Small intestine (tissue), 7 donors: ENCODE measurements at regions not wholly inside any gene's neighbourhood (a gene's known extent, or its start where the extent isn't known, plus 50 kb on each side); places are given as distances from the start of the nearest gene placed in this dataset.
"Not testable (repeated sequence)": the region's sequence is repeated elsewhere in the genome, so short reads cannot be mapped to it uniquely, and the experiment has no call there.

Experiments used
- DNase-seq, 2 donors: peaks; one replicate each; pipeline versions ENCODE4 v3.0.0 to v3.0.0-alpha.2; 2013
- FAIRE-seq: peaks from 2 replicates; lab custom pipeline; 2012; peaks lifted over from hg19 to GRCh38; lab: Jason Lieb, UNC
- H3K27ac ChIP-seq, 3 donors: one replicate each; pipeline ENCODE4 v1.5.1; 2013; ENCODE audit warnings: low read length in 2 of 3, mild to moderate bottlenecking in 2 of 3, control low read depth in 1 of 3, inconsistent platforms in 1 of 3, low read depth in 1 of 3, moderate library complexity in 1 of 3
- H3K27me3 ChIP-seq, 3 donors: one replicate each; pipeline ENCODE4 v1.6.1; 2013; ENCODE audit warnings: low read length in 3 of 3, inconsistent platforms in 1 of 3; ENCODE audit not compliant: control insufficient read depth in 3 of 3, insufficient read depth in 3 of 3
- H3K36me3 ChIP-seq, 3 donors: one replicate each; pipeline ENCODE4 v1.6.1; 2013; ENCODE audit warnings: low read length in 3 of 3, inconsistent platforms in 1 of 3, low read depth in 1 of 3, mild to moderate bottlenecking in 1 of 3, moderate library complexity in 1 of 3; ENCODE audit not compliant: control insufficient read depth in 3 of 3, insufficient read depth in 2 of 3
- H3K4me1 ChIP-seq, 3 donors: one replicate each; pipeline ENCODE4 v1.6.1; 2013; ENCODE audit warnings: low read length in 2 of 3, inconsistent platforms in 1 of 3, low read depth in 1 of 3, mild to moderate bottlenecking in 1 of 3, moderate library complexity in 1 of 3; ENCODE audit not compliant: control insufficient read depth in 3 of 3, insufficient read depth in 2 of 3
- H3K4me3 ChIP-seq, 3 donors: one replicate each; pipeline ENCODE4 v1.5.1; 2013; ENCODE audit warnings: low read length in 3 of 3, control low read depth in 1 of 3, inconsistent platforms in 1 of 3, low read depth in 1 of 3, mild to moderate bottlenecking in 1 of 3, moderate library complexity in 1 of 3
- H3K9me3 ChIP-seq, 2 donors: one replicate each; pipeline ENCODE4 v1.6.1; 2013; ENCODE audit warnings: low read depth in 1 of 2, low read length in 1 of 2; ENCODE audit not compliant: control insufficient read depth in 2 of 2, insufficient read depth in 1 of 2
- WGBS, 3 donors: extraction: QIAGEN DNeasy Blood & Tissue Kit; methylation state at CpG; one replicate each; pipeline ENCODE4 v1.1.7; 2013; 5-methylcytosine and 5-hydroxymethylcytosine counted together
- donor health status: healthy with polysubstance abuse.
- donor health status: control.
- donor health status: control.
- donor health status: Bipolar disorder and iron deficiency.
- donor health status: healthy.

DNA sequence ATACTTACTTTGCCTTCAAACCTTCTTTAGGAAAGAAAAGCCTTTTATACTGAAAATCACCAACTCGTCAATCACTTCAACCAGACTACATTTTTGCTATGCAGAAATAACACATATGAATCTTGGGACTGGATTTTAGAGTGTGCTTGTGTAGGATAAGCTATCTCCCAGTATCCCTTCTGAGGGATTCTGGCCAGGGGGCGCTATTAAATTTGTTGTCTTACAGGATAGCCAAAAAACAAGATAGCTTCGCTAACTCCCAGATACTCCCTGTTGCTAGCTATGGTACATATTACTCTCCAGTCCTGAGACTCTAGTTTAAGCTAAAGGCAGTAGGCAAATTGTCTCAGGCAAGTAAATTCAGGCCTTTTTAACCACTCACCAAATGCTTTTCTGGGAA is 167.2 kb downstream of the LHFPL1 start:
- H3K36me3 ChIP-seq = no peaks in the 10 kb centered on the region
- H3K9me3 ChIP-seq = no peaks in the 10 kb centered on the region
- H3K4me3 ChIP-seq = no peak overlapping the region
- no peak for DNase-seq
- no peak overlapping the region for H3K27ac ChIP-seq
- H3K4me1 ChIP-seq = no peaks in the 10 kb centered on the region
- 54 to 65% (median 56%) methylated on average over 3 of the region's 3 CpGs for WGBS, 3 donors
- no peak for FAIRE-seq
- H3K27me3 ChIP-seq = no peaks in the 10 kb centered on the region

DNA sequence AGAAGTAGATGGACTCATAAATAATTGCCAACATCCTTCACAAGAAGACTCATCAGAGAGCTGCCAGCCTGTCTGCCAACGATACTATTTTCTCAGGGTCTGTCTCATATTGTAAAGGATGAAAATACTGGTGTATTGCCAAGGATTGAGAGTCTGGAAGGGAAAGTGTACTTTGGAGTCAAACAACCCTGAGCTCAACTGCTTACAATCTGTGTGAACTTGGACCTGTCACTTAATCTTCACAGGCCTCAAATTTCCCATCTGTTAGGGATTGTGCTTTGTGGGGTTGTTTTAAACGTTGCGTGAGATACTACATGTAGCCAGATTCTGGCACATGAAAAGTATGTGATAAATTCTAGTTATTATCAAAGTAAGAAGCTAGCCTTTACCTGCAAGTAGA is 169.1 kb downstream of the LHFPL1 start:
- Histone ChIP-seq H3K9me3 (no peaks in the 10 kb centered on the region), H3K4me1 (no peaks in the 10 kb centered on the region), H3K36me3 (no peaks in the 10 kb centered on the region), H3K27me3 (no peaks in the 10 kb centered on the region), H3K4me3 (no peak overlapping the region), H3K27ac (no peak overlapping the region)
- WGBS, 3 donors = 33 to 68% (median 64%) methylated on average over 3 of the region's 3 CpGs
- FAIRE-seq = no peak
- DNase-seq = no peak

DNA sequence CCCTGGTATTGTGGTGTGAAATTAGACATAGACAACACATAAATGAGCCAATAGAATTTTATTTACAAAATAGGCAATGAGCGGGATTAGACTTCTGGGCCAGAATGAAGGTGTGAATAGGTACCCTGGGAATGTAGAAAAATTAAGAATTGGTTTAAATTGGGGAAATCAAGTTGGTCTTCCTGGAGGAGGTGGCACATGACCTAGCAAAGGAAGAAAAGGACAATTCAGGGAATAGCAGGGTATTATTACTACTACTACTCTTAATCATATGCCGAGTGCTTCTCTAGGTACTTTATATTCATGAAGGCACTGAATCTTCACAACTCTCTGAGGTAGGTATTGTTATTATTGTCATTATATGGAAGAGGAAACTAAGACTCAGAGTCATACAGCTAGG is 202.1 kb downstream of the LHFPL1 start:
- no peaks in the 10 kb centered on the region for H3K27me3 ChIP-seq
- DNase-seq (no peak), FAIRE-seq (no peak)
- H3K27ac ChIP-seq = no peak overlapping the region
- H3K4me1 ChIP-seq = no peaks in the 10 kb centered on the region
- no peaks in the 10 kb centered on the region for H3K36me3 ChIP-seq
- H3K4me3 ChIP-seq = no peak overlapping the region
- 74 to 93% (median 87%) methylated on average over 2 of the region's 2 CpGs for WGBS, 3 donors
- no peaks in the 10 kb centered on the region for H3K9me3 ChIP-seq

DNA sequence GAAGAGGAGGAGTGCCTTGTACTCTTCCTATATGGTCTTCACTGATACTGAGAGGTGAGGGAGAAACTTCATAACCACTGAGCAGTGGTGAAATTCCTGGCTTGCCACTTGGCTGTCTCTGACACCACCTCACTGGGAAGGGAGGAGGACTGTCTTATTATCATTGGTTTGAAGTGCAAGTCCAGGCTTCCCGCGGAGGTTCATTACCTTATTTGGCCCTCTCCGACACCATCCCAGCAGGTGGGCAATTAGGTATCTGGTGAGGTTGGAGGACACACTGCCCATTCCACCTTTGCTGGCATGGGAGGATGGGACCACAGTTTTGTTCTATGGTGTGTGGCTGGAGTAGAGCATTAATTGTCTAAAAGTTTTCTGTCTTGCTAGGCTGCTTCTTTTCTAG is 206.1 kb downstream of the LHFPL1 start:
- no peaks in the 10 kb centered on the region for H3K4me1 ChIP-seq
- FAIRE-seq = no peak
- WGBS, 3 donors = 70 to 84% (median 81%) methylated on average over 3 of the region's 3 CpGs

GRCh38 chrX:112470551-112470950 is 209.2 kb downstream of the LHFPL1 start:
- Histone ChIP-seq H3K9me3 (no peaks in the 10 kb centered on the region), H3K27ac (no peak overlapping the region), H3K4me3 (no peak overlapping the region), H3K4me1 (no peaks in the 10 kb centered on the region), H3K36me3 (no peaks in the 10 kb centered on the region), H3K27me3 (no peaks in the 10 kb centered on the region)
- no peak for FAIRE-seq
- WGBS, 3 donors = 71 to 78% (median 72%) methylated on average over 2 of the region's 2 CpGs
- DNase-seq = no peak

More for the DNA sequence above, 206.1 kb downstream of the LHFPL1 start:
- Histone ChIP-seq H3K36me3 (no peaks in the 10 kb centered on the region), H3K27ac (no peak overlapping the region), H3K4me3 (no peak overlapping the region), H3K27me3 (no peaks in the 10 kb centered on the region), H3K9me3 (no peaks in the 10 kb centered on the region)
- no peak for DNase-seq

- not testable (repeated sequence) for DNase-seq
Measured at GRCh38 chrX:112461949-112462450, 217.7 kb downstream of the LHFPL1 start.

DNA sequence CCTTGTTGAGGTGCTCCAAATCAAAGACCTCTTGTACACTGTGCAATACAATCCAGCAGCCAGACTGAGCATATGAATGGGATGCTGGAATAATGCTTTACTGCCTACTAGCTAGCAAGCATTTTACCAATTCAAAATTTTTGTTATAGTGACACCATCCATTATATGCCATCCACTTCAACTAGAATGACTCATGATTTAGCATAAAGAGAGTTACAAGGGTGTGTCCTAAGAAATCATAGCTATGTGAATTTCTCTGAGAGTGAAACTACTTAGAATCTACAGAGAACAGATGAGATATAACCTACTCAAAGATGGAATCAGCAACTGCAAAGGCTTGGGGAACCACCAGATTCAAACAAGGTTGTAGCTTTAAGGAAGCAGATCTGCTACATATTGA is 221.9 kb downstream of the LHFPL1 start:
- Histone ChIP-seq H3K27me3 (no peaks in the 10 kb centered on the region), H3K4me3 (no peak overlapping the region), H3K4me1 (no peaks in the 10 kb centered on the region), H3K9me3 (no peaks in the 10 kb centered on the region), H3K27ac (no peak overlapping the region), H3K36me3 (no peaks in the 10 kb centered on the region)
- FAIRE-seq (no peak), DNase-seq (no peak)

More at GRCh38 chrX:112461949-112462450, 217.7 kb downstream of the LHFPL1 start:
- not testable (repeated sequence) for H3K36me3 ChIP-seq, H3K9me3 ChIP-seq, FAIRE-seq, H3K4me3 ChIP-seq, H3K27me3 ChIP-seq, H3K27ac ChIP-seq, H3K4me1 ChIP-seq
- 54 to 59% (median 55%) methylated on average over 8 of the region's 8 CpGs for WGBS, 3 donors

DNA sequence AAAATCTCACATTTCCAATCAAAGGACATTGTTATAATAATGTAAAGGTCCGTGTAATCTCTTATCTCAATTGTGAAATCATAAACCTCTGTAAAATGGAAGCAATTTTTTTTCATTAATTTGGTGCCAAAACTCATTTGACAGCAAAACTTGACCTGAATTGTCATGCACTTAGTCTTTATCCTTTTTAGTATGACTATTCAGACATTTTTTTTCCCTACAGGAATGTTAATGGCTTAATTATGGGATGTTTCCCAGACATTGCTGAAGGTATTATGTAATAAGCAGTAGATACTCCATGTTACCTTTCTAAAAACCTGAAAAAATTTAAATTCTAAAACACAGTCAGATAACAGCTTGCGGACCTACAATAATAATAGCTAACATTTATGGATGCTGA is 228.9 kb downstream of the LHFPL1 start:
- no peaks in the 10 kb centered on the region for H3K4me1 ChIP-seq
- DNase-seq (no peak), FAIRE-seq (no peak)
- H3K27ac ChIP-seq = no peak overlapping the region
- no peaks in the 10 kb centered on the region for H3K36me3 ChIP-seq
- no peak overlapping the region for H3K4me3 ChIP-seq
- 58 to 88% (median 70%) methylated on average over 2 of the region's 2 CpGs for WGBS, 3 donors
- H3K9me3 ChIP-seq = no peaks in the 10 kb centered on the region
- no peaks in the 10 kb centered on the region for H3K27me3 ChIP-seq

DNA sequence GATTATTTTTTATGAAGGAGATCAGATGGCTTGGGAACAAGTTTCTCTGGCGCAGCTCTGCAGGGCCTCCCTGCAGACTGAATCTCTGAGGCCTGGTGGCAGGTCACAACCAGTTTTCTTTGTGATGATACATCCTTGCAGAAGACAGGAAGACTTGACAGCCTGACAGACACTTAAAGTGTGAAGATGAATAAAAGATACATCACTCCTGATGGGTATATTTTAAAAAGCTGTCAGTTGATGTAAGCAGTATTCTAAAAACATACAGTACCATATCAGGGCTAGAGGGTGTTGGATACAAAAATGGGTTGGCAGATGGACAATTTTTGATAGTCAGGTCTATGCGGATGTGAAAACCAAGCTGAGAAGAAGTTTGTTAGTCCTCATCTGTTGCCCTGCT is 239.5 kb downstream of the LHFPL1 start:
- Histone ChIP-seq H3K36me3 (no peaks in the 10 kb centered on the region), H3K9me3 (no peaks in the 10 kb centered on the region), H3K27ac (no peak overlapping the region), H3K27me3 (no peaks in the 10 kb centered on the region), H3K4me1 (no peaks in the 10 kb centered on the region), H3K4me3 (no peak overlapping the region)
- FAIRE-seq (no peak), DNase-seq (no peak)
- 88 to 94% (median 89%) methylated on average over 2 of the region's 2 CpGs for WGBS, 3 donors
